GM23248 (cell line): ENCODE measurements at regions not wholly inside any gene's neighbourhood (a gene's known extent, or its start where the extent isn't known, plus 50 kb on each side); places are given as distances from the start of the nearest gene placed in this dataset.

Experiments used
- EZH2 ChIP-seq: fragments of 200-600 bp; sonication (generic); IDR thresholded peaks from 2 replicates; pipeline ENCODE4 v1.6.1; 2018; ENCODE audit warnings: antibody characterized with exemption, mild to moderate bottlenecking; ENCODE audit not compliant: insufficient read depth, poor library complexity, severe bottlenecking
- EZH2phosphoT487 ChIP-seq: fragments of 200-600 bp; sonication (generic); IDR thresholded peaks from 2 replicates; pipeline ENCODE4 v1.6.1; 2018; ENCODE audit warnings: antibody characterized with exemption, moderate library complexity, mild to moderate bottlenecking, low read depth; ENCODE audit not compliant: insufficient read depth

DNA sequence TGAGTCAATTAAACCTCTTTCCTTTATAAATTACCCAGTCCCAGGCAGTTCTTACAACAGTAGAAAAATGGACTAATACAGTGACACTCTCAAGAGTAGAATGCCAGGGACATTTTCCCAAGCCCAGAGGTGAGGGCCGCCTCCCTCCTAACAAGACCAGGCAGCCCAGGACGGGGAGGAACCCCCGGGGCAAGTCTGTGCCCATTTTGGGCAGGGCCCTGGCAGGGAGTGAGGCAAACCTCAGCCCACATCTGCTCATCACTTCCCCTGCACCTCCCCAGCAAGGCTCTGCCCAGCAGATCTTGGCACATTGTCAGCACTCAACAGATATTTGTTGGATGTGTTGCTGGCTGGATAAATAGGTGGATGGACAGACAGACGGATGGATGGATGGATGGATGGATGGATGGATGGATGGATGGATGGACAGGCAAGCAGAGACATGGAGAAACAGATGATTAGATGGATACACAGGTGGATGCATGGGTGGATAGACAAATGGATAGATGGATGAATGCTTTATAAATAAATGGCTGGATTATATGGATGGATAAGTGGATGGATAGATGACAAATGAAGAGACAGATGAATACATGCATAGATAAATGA is 271.3 kb downstream of the PARN start:
- TF ChIP-seq EZH2, result no peak
- TF ChIP-seq EZH2phosphoT487, result no peak
